Neural cell (in vitro differentiated cells): ENCODE measurements at regions not wholly inside any gene's neighbourhood (a gene's known extent, or its start where the extent isn't known, plus 50 kb on each side); places are given as distances from the start of the nearest gene placed in this dataset.

ENCODE experiments used
- H2AFZ ChIP-seq: fragments of 200-600, 300-800 bp; sonication (generic), shearing (Covaris generic); 2 replicates; pipeline ENCODE4 v1.6.0; 2014; ENCODE audit warnings: low read depth, mild to moderate bottlenecking, antibody characterized with exemption, low read length, moderate library complexity
- H3F3A ChIP-seq: fragments of 200-600 bp; shearing (Covaris generic); 2 replicates; pipeline ENCODE4 v1.6.1; 2016; ENCODE audit warnings: mild to moderate bottlenecking, moderate library complexity, mixed read lengths, antibody characterized with exemption, low read length; ENCODE audit not compliant: insufficient read depth, poor library complexity, severe bottlenecking
- H3K27ac ChIP-seq: fragments of 200-600, 300-800 bp; sonication (generic), shearing (Covaris generic); 2 replicates; pipeline ENCODE4 v1.5.1; 2014; ENCODE audit warnings: mild to moderate bottlenecking, low read length, moderate library complexity
- H3K27me3 ChIP-seq: fragments of 300-800, 200-600 bp; sonication (generic), shearing (Covaris generic); 2 replicates; pipeline ENCODE4 v1.6.0; 2014; ENCODE audit warnings: mild to moderate bottlenecking, low read depth, low read length, moderate library complexity; ENCODE audit not compliant: insufficient read depth
- H3K36me3 ChIP-seq: fragments of 300-800, 200-600 bp; sonication (generic), shearing (Covaris generic); 2 replicates; pipeline ENCODE4 v1.5.1; 2014; ENCODE audit warnings: mild to moderate bottlenecking, antibody characterized with exemption, low read length, moderate library complexity; ENCODE audit not compliant: insufficient read depth
- H3K4me2 ChIP-seq: fragments of 300-800, 200-600 bp; sonication (generic), shearing (Covaris generic); 2 replicates; pipeline ENCODE4 v1.6.0; 2014; ENCODE audit warnings: mild to moderate bottlenecking, low read length
- H3K4me3 ChIP-seq: fragments of 300-800, 200-600 bp; sonication (generic), shearing (Covaris generic); 2 replicates; pipeline ENCODE4 v1.5.1; 2014; ENCODE audit warnings: mild to moderate bottlenecking, low read length, moderate library complexity
- H3K79me2 ChIP-seq: fragments of 200-600 bp; shearing (Covaris generic); replicated peaks from 2 replicates; pipeline ENCODE4 v1.6.0; 2014; ENCODE audit warnings: mild to moderate bottlenecking, low read length, moderate library complexity; ENCODE audit not compliant: insufficient read depth
- H3K9ac ChIP-seq: fragments of 300-800, 200-600 bp; sonication (generic), shearing (Covaris generic); 2 replicates; pipeline ENCODE4 v1.6.1; 2016; ENCODE audit warnings: mild to moderate bottlenecking, low read length, mixed read lengths
- H3K9me2 ChIP-seq: fragments of 200-600 bp; shearing (Covaris generic); 2 replicates; pipeline ENCODE4 v1.6.1; 2016; ENCODE audit warnings: mild to moderate bottlenecking, low read length, mixed read lengths; ENCODE audit not compliant: insufficient read depth
- H3K9me3 ChIP-seq: fragments of 200-600, 300-800 bp; sonication (generic), shearing (Covaris generic); 2 replicates; pipeline ENCODE4 v1.6.1; 2016; ENCODE audit warnings: mild to moderate bottlenecking, mixed run types, low read length, moderate library complexity, mixed read lengths
- H4K20me1 ChIP-seq: fragments of 200-600 bp; shearing (Covaris generic); 2 replicates; pipeline ENCODE4 v1.6.1; 2016; ENCODE audit warnings: mild to moderate bottlenecking, mixed run types; ENCODE audit not compliant: insufficient read depth
- CTCF ChIP-seq: fragments of 450-650 bp; IDR thresholded peaks from 2 replicates; pipeline ENCODE4 v1.5.1; 2014; ENCODE audit warnings: antibody characterized with exemption, mild to moderate bottlenecking, moderate library complexity; ENCODE audit not compliant: poor library complexity, severe bottlenecking
- EP300 ChIP-seq: fragments of 450-650 bp; conservative IDR thresholded peaks from 2 replicates; pipeline ENCODE4 v1.6.1; 2014; ENCODE audit warnings: antibody characterized with exemption, mild to moderate bottlenecking, moderate library complexity; ENCODE audit not compliant: poor library complexity, severe bottlenecking
- EZH2 ChIP-seq: fragments of 200-600, 300-800 bp; shearing (Covaris generic), sonication (generic); IDR thresholded peaks from 2 replicates; pipeline ENCODE4 v1.6.1; 2014; ENCODE audit warnings: antibody characterized with exemption, low read length, borderline replicate concordance, mild to moderate bottlenecking; ENCODE audit not compliant: insufficient read depth, poor library complexity, severe bottlenecking
- MXI1 ChIP-seq: fragments of 450-650 bp; conservative IDR thresholded peaks from 2 replicates; pipeline ENCODE4 v1.6.1; 2014; ENCODE audit warnings: antibody characterized with exemption, mild to moderate bottlenecking; ENCODE audit not compliant: poor library complexity, severe bottlenecking
- POLR2AphosphoS5 ChIP-seq: IDR thresholded peaks from 2 replicates; pipeline ENCODE4 v1.6.1; 2012
- RAD21 ChIP-seq: fragments of 450-650 bp; conservative IDR thresholded peaks from 2 replicates; pipeline ENCODE4 v1.6.1; 2014; ENCODE audit warnings: antibody characterized with exemption, mild to moderate bottlenecking, moderate library complexity
- REST ChIP-seq: IDR thresholded peaks from 2 replicates; pipeline ENCODE4 v1.6.1; 2012; ENCODE audit warnings: borderline replicate concordance
- SMC3 ChIP-seq: fragments of 450-650 bp; conservative IDR thresholded peaks from 2 replicates; pipeline ENCODE4 v1.6.1; 2014; ENCODE audit warnings: antibody characterized with exemption, mild to moderate bottlenecking, moderate library complexity; ENCODE audit not compliant: poor library complexity
- TAF1 ChIP-seq: IDR thresholded peaks from 2 replicates; pipeline ENCODE4 v1.6.1; 2012; ENCODE audit warnings: low read depth

- no peak overlapping the region for H3K9ac ChIP-seq
- H3K9me3 ChIP-seq, result no peaks in the 10 kb centered on the region
- TF ChIP-seq EP300 (no peak), EZH2 (no peak), SMC3 (no peak), RAD21 (no peak), TAF1 (no peak), MXI1 (no peak), CTCF (no peak), REST (no peak), POLR2AphosphoS5 (no peak)
- H3K9me2 ChIP-seq, result no peaks in the 10 kb centered on the region
- no peaks in the 10 kb centered on the region for H3K79me2 ChIP-seq
- H3K36me3 ChIP-seq, result no peaks in the 10 kb centered on the region
- H3K27ac ChIP-seq, result no peak overlapping the region
- no peak overlapping the region for H3K4me3 ChIP-seq
- no peak overlapping the region for H3K4me2 ChIP-seq
- H3K27me3 ChIP-seq, result no peaks in the 10 kb centered on the region
- no peaks in the 10 kb centered on the region for H4K20me1 ChIP-seq
- H3F3A ChIP-seq, result no peaks in the 10 kb centered on the region
- H2AFZ ChIP-seq, result no peak overlapping the region
Measured at GRCh38 chr5:120139039-120139438, 325.1 kb upstream of the PRR16 start.

GRCh38 chr5:120140501-120140900 lies 323.6 kb upstream of the PRR16 start:
- H3K4me2 ChIP-seq, result no peak overlapping the region
- no peaks in the 10 kb centered on the region for H3K79me2 ChIP-seq
- H3K9ac ChIP-seq, result no peak overlapping the region
- H3K9me3 ChIP-seq, result peaks cover 5% of the 10 kb centered on the region
- TF ChIP-seq REST, result no peak
- no peak for TF ChIP-seq POLR2AphosphoS5
- no peak for TF ChIP-seq SMC3
- TF ChIP-seq EP300, result no peak
- no peaks in the 10 kb centered on the region for H3K27me3 ChIP-seq
- H3K4me3 ChIP-seq, result no peak overlapping the region
- H3K9me2 ChIP-seq, result no peaks in the 10 kb centered on the region
- no peak overlapping the region for H3K27ac ChIP-seq
- H3K36me3 ChIP-seq, result no peaks in the 10 kb centered on the region
- no peaks in the 10 kb centered on the region for H4K20me1 ChIP-seq
- H2AFZ ChIP-seq, result no peak overlapping the region
- no peaks in the 10 kb centered on the region for H3F3A ChIP-seq
